ENCODE measurements at regions not wholly inside any gene's neighbourhood (a gene's known extent, or its start where the extent isn't known, plus 50 kb on each side); places are given as distances from the start of the nearest gene placed in this dataset.

GRCh38 chr2:18684206-18685038 lies 95.1 kb upstream of the NT5C1B start:
- Histone ChIP-seq H4K20me1 (ENCODE audit: insufficient read depth) (no peaks in the 10 kb centered on the region), H2AFZ (no peak overlapping the region), H3K4me3 (no peak overlapping the region), H3K36me3 (ENCODE audit: low read depth) (no peaks in the 10 kb centered on the region), H3K27ac (no peak overlapping the region), H3K27me3 (replicated peaks; ENCODE audit: insufficient read depth) (no peaks in the 10 kb centered on the region), H3K9ac (no peak overlapping the region), H3K9me2 (ENCODE audit: insufficient read depth) (no peaks in the 10 kb centered on the region), H3K4me1 (ENCODE audit: insufficient read depth) (no peaks in the 10 kb centered on the region; the same call in 1 of the 2 replicates), H3K79me2 (ENCODE audit: insufficient read depth) (no peaks in the 10 kb centered on the region), H3F3A (ENCODE audit: insufficient read depth) (no peaks in the 10 kb centered on the region), H3K4me2 (ENCODE audit: unreplicated experiment) (no peak overlapping the region), H3K9me3 (ENCODE audit: low read depth) (no peaks in the 10 kb centered on the region)
- in situ Hi-C loops (cut with MboI): no loop called here
- 24% methylated on average over 2 of the region's 2 CpGs for WGBS, 2 experiments (ENCODE audit: low coverage in 1 of 2, low lambda C conversion rate in 2 of 2, missing lambda C conversion rate in 2 of 2)
- DNase-seq: peak; percentile 10
- TF ChIP-seq EZH2phosphoT487 (IDR thresholded peaks at IDR 0.05; ENCODE audit: insufficient read depth, low read depth): no peak
- TF ChIP-seq EZH2 (IDR thresholded peaks at IDR 0.05; ENCODE audit: insufficient read depth, poor library complexity, severe bottlenecking): no peak

DNA sequence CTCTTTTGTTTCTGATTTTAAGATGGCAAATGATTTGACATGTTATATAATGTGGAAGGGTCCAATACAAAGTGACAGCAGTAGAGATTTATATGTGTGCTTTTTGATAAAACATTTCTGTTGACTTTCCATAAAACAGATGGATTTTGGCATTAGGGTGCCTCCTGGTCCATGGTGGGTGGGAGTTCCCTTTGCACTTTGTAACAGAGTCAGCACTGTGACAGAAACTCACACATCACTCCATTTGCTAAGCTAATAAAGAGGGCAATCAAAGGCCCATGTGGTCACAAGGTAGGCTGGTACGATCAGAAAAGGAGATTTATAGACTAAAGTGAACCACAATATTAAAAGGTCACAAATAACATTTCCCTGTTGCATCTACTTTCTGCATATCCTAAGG lies 93.3 kb upstream of the NT5C1B start:
- no peaks in the 10 kb centered on the region for H3K9me3 ChIP-seq (ENCODE audit: low read depth)
- no peak for TF ChIP-seq EZH2phosphoT487 (IDR thresholded peaks at IDR 0.05; ENCODE audit: insufficient read depth, low read depth)
- TF ChIP-seq EZH2 (IDR thresholded peaks at IDR 0.05; ENCODE audit: insufficient read depth, poor library complexity, severe bottlenecking): no peak
- H3K4me3 ChIP-seq: no peak overlapping the region
- no peaks in the 10 kb centered on the region for H3F3A ChIP-seq (ENCODE audit: insufficient read depth)
- no peaks in the 10 kb centered on the region; the same call in 1 of the 2 replicates for H3K4me1 ChIP-seq (ENCODE audit: insufficient read depth)
- H3K36me3 ChIP-seq (ENCODE audit: low read depth): no peaks in the 10 kb centered on the region
- no peaks in the 10 kb centered on the region for H3K9me2 ChIP-seq (ENCODE audit: insufficient read depth)
- no peaks in the 10 kb centered on the region for H3K27me3 ChIP-seq (replicated peaks; ENCODE audit: insufficient read depth)
- H4K20me1 ChIP-seq (ENCODE audit: insufficient read depth): no peaks in the 10 kb centered on the region
- no peak overlapping the region for H3K27ac ChIP-seq
- H3K9ac ChIP-seq: no peak overlapping the region
- H2AFZ ChIP-seq: no peak overlapping the region
- in situ Hi-C loops (cut with MboI): no loop called here
- no peak overlapping the region for H3K4me2 ChIP-seq (ENCODE audit: unreplicated experiment)
- DNase-seq: no peak
- H3K79me2 ChIP-seq (ENCODE audit: insufficient read depth): no peaks in the 10 kb centered on the region
- 92 to 100% methylated on average over 1 of the region's 1 CpG for WGBS, 2 experiments (ENCODE audit: low coverage in 1 of 2, low lambda C conversion rate in 2 of 2, missing lambda C conversion rate in 2 of 2)

DNA sequence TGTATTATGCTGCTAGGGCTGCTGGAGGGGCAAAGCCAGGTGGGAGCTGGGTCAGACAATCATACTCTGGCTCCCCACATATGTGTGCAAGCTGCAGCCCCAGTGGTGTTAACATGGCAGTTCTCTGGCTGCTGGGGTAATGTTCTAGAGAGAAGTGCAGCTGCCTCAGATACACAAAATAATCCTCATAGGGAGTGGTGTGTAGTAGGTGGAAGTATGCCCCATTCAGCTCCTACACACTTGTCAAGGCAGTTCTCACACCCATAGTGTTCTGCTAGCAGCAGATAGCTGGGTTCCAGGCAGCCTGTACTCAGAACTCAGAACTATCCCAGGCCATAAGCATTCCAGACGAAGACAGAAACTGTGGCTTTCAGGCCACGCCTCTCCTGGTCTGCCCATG lies 87.9 kb upstream of the NT5C1B start:
- Histone ChIP-seq H3F3A (ENCODE audit: insufficient read depth) (no peaks in the 10 kb centered on the region), H3K4me3 (no peak overlapping the region), H3K9me3 (ENCODE audit: low read depth) (no peaks in the 10 kb centered on the region), H3K9me2 (ENCODE audit: insufficient read depth) (no peaks in the 10 kb centered on the region), H3K79me2 (ENCODE audit: insufficient read depth) (no peaks in the 10 kb centered on the region), H3K9ac (no peak overlapping the region), H3K27ac (no peak overlapping the region), H4K20me1 (ENCODE audit: insufficient read depth) (no peaks in the 10 kb centered on the region), H3K4me1 (ENCODE audit: insufficient read depth) (no peaks in the 10 kb centered on the region), H3K4me2 (ENCODE audit: unreplicated experiment) (no peak overlapping the region), H3K36me3 (ENCODE audit: low read depth) (no peaks in the 10 kb centered on the region), H2AFZ (no peak overlapping the region), H3K27me3 (replicated peaks; ENCODE audit: insufficient read depth) (no peaks in the 10 kb centered on the region)
- WGBS, 2 experiments (ENCODE audit: low coverage in 1 of 2, low lambda C conversion rate in 2 of 2, missing lambda C conversion rate in 2 of 2): 84 to 87% methylated on average over 2 of the region's 2 CpGs
- in situ Hi-C loops (cut with MboI): no loop called here
- no peak for TF ChIP-seq EZH2 (IDR thresholded peaks at IDR 0.05; ENCODE audit: insufficient read depth, poor library complexity, severe bottlenecking)
- TF ChIP-seq EZH2phosphoT487 (IDR thresholded peaks at IDR 0.05; ENCODE audit: insufficient read depth, low read depth): no peak
- DNase-seq: no peak

- Histone ChIP-seq H2AFZ (no peak overlapping the region), H3K79me2 (ENCODE audit: insufficient read depth) (no peaks in the 10 kb centered on the region), H3K4me1 (ENCODE audit: insufficient read depth) (no peaks in the 10 kb centered on the region), H3K9ac (no peak overlapping the region), H3K9me2 (ENCODE audit: insufficient read depth) (no peaks in the 10 kb centered on the region), H3K36me3 (ENCODE audit: low read depth) (no peaks in the 10 kb centered on the region), H4K20me1 (ENCODE audit: insufficient read depth) (no peaks in the 10 kb centered on the region), H3K4me3 (no peak overlapping the region), H3K27me3 (replicated peaks; ENCODE audit: insufficient read depth) (no peaks in the 10 kb centered on the region), H3K4me2 (ENCODE audit: unreplicated experiment) (no peak overlapping the region), H3F3A (ENCODE audit: insufficient read depth) (no peaks in the 10 kb centered on the region), H3K27ac (no peak overlapping the region), H3K9me3 (ENCODE audit: low read depth) (no peaks in the 10 kb centered on the region)
- DNase-seq: no peak
- TF ChIP-seq EZH2phosphoT487 (IDR thresholded peaks at IDR 0.05; ENCODE audit: insufficient read depth, low read depth) (no peak), EZH2 (IDR thresholded peaks at IDR 0.05; ENCODE audit: insufficient read depth, poor library complexity, severe bottlenecking) (no peak)
- in situ Hi-C loops (cut with MboI): no loop called here
Measured at GRCh38 chr2:18674309-18674708, 84.9 kb upstream of the NT5C1B start.

- no peaks in the 10 kb centered on the region for H3K36me3 ChIP-seq (ENCODE audit: low read depth)
- H3F3A ChIP-seq (ENCODE audit: insufficient read depth): no peaks in the 10 kb centered on the region
- no peak overlapping the region for H3K27ac ChIP-seq
- TF ChIP-seq EZH2 (IDR thresholded peaks at IDR 0.05; ENCODE audit: insufficient read depth, poor library complexity, severe bottlenecking) (no peak), EZH2phosphoT487 (IDR thresholded peaks at IDR 0.05; ENCODE audit: insufficient read depth, low read depth) (no peak)
- no peak overlapping the region for H3K9ac ChIP-seq
- no peaks in the 10 kb centered on the region for H3K9me3 ChIP-seq (ENCODE audit: low read depth)
- no peaks in the 10 kb centered on the region for H4K20me1 ChIP-seq (ENCODE audit: insufficient read depth)
- no peaks in the 10 kb centered on the region for H3K9me2 ChIP-seq (ENCODE audit: insufficient read depth)
- DNase-seq: no peak
- in situ Hi-C loops (cut with MboI): no loop called here
- H3K4me1 ChIP-seq (ENCODE audit: insufficient read depth): no peaks in the 10 kb centered on the region
- no peaks in the 10 kb centered on the region for H3K79me2 ChIP-seq (ENCODE audit: insufficient read depth)
- H3K4me3 ChIP-seq: no peak overlapping the region
- H2AFZ ChIP-seq: no peak overlapping the region
- H3K4me2 ChIP-seq (ENCODE audit: unreplicated experiment): no peak overlapping the region
- no peaks in the 10 kb centered on the region for H3K27me3 ChIP-seq (replicated peaks; ENCODE audit: insufficient read depth)
Measured at GRCh38 chr2:18671363-18671762, 82.0 kb upstream of the NT5C1B start.
